H1 (cell line): ENCODE measurements at regions not wholly inside any gene's neighbourhood (a gene's known extent, or its start where the extent isn't known, plus 50 kb on each side); places are given as distances from the start of the nearest gene placed in this dataset.

Source experiments
- CTCF ChIA-PET: fragments of 300-600 bp; sonication (Branson Sonifier 250); formaldehyde crosslinking; loops from one replicate; lab custom pipeline; 2021; ENCODE audit not compliant: partially characterized antibody; lab: Charles Lee
- POLR2A ChIA-PET: fragments of 300-600 bp; sonication (Branson Sonifier 250); formaldehyde crosslinking; loops from one replicate; lab custom pipeline; 2021; ENCODE audit warnings: inconsistent platforms; ENCODE audit not compliant: partially characterized antibody; lab: Charles Lee
- DNase-seq, 2 experiments: peaks; one replicate each; pipeline versions ENCODE4 v3.0.0 to v3.0.0-alpha.2; 2010 to 2022; ENCODE audit warnings: low spot score in 2 of 2, low read depth in 1 of 2, mixed read lengths in 1 of 2
- FAIRE-seq: peaks from 2 replicates; lab custom pipeline; 2011; peaks lifted over from hg19 to GRCh38; lab: Jason Lieb, UNC
- H2AFZ ChIP-seq: 2 replicates; pipeline ENCODE4 v1.8.1; 2012; ENCODE audit warnings: low read length, inconsistent platforms
- H2AK5ac ChIP-seq: 2 replicates; pipeline ENCODE4 v1.6.1; 2013; ENCODE audit warnings: low read depth, low read length
- H2BK120ac ChIP-seq: replicated peaks from 2 replicates; pipeline ENCODE3; 2013; ENCODE audit warnings: low read depth, low read length, inconsistent platforms
- H2BK12ac ChIP-seq: 2 replicates; pipeline ENCODE4 v1.6.1; 2013; ENCODE audit warnings: low read depth, low read length
- H2BK15ac ChIP-seq: 2 replicates; pipeline ENCODE4 v1.6.1; 2013; ENCODE audit warnings: low read length
- H2BK20ac ChIP-seq: 2 replicates; pipeline ENCODE4 v1.6.1; 2013; ENCODE audit warnings: low read length
- H2BK5ac ChIP-seq: 2 replicates; pipeline ENCODE4 v1.6.1; 2013; ENCODE audit warnings: low read depth, low read length
- H3K14ac ChIP-seq: 2 replicates; pipeline ENCODE4 v1.6.1; 2013; ENCODE audit warnings: inconsistent platforms; ENCODE audit not compliant: insufficient read length
- H3K18ac ChIP-seq: 2 replicates; pipeline ENCODE4 v1.6.1; 2013; ENCODE audit warnings: low read length; ENCODE audit errors: extremely low read depth
- H3K23ac ChIP-seq: 2 replicates; pipeline ENCODE4 v1.6.1; 2013; ENCODE audit warnings: inconsistent platforms; ENCODE audit not compliant: insufficient read length
- H3K23me2 ChIP-seq: 2 replicates; pipeline ENCODE4 v1.6.1; 2013; ENCODE audit warnings: low read depth, low read length
- H3K27ac ChIP-seq: 2 replicates; pipeline ENCODE4 v1.6.1; 2011; ENCODE audit warnings: low read depth, low read length, inconsistent platforms
- H3K27me3 ChIP-seq, 4 experiments: replicated peaks in 1 of 4; 1 replicate in 1 of 4; 2 replicates in 3 of 4; pipeline versions ENCODE4 v1.6.1 to v1.8.1; 2011 to 2013; ENCODE audit warnings: low read length in 3 of 4, mild to moderate bottlenecking in 3 of 4, inconsistent platforms in 2 of 4, mixed read lengths in 2 of 4, moderate library complexity in 1 of 4; ENCODE audit not compliant: control insufficient read depth in 3 of 4, insufficient read depth in 3 of 4; ENCODE audit errors: extremely low read depth in 1 of 4
- H3K36me3 ChIP-seq, 4 experiments: 2 replicates each; pipeline versions ENCODE4 v1.6.1 to v1.8.1; 2011 to 2013; ENCODE audit warnings: mild to moderate bottlenecking in 4 of 4, low read length in 3 of 4, moderate library complexity in 2 of 4, control low read depth in 1 of 4, inconsistent platforms in 1 of 4; ENCODE audit not compliant: insufficient read depth in 4 of 4, control insufficient read depth in 2 of 4
- H3K4ac ChIP-seq: replicated peaks from 2 replicates; pipeline ENCODE3; 2013; ENCODE audit warnings: low read length, low read depth, mixed read lengths, inconsistent platforms; ENCODE audit not compliant: insufficient read length
- H3K4me1 ChIP-seq, 4 experiments: replicated peaks in 1 of 4; 1 replicate in 1 of 4; 2 replicates in 3 of 4; pipeline versions ENCODE4 v1.6.1 to v1.8.1; 2011 to 2013; ENCODE audit warnings: low read length in 3 of 4, inconsistent platforms in 2 of 4, mixed read lengths in 1 of 4; ENCODE audit not compliant: insufficient read depth in 4 of 4, control insufficient read depth in 3 of 4
- H3K4me2 ChIP-seq, 2 experiments: 2 replicates each; pipeline versions ENCODE4 v1.6.1 to v1.8.1; 2011 to 2013; ENCODE audit warnings: low read depth in 2 of 2, low read length in 2 of 2, control low read depth in 1 of 2, inconsistent platforms in 1 of 2, mild to moderate bottlenecking in 1 of 2; ENCODE audit not compliant: insufficient read depth in 1 of 2
- H3K4me3 ChIP-seq, 4 experiments: fragments of 200-600, 300-600 bp in 1 of 4; sonication (generic), shearing (Covaris generic), sonication (Bioruptor Twin) in 1 of 4; 2 replicates each; pipeline versions ENCODE4 v1.5.1 to v1.8.1; 2011 to 2016; ENCODE audit warnings: low read length in 4 of 4, low read depth in 3 of 4, control low read depth in 2 of 4, inconsistent platforms in 2 of 4, mild to moderate bottlenecking in 2 of 4, mixed read lengths in 1 of 4, moderate library complexity in 1 of 4; ENCODE audit not compliant: insufficient read depth in 2 of 4; ENCODE audit errors: extremely low read depth in 1 of 4
- H3K56ac ChIP-seq: replicated peaks from 2 replicates; pipeline ENCODE3; 2013; ENCODE audit warnings: low read depth, mild to moderate bottlenecking, mixed read lengths, low read length, inconsistent platforms; ENCODE audit not compliant: insufficient read length
- H3K79me1 ChIP-seq: 2 replicates; pipeline ENCODE4 v1.6.1; 2013; ENCODE audit warnings: low read depth, low read length, control low read depth
- H3K79me2 ChIP-seq, 2 experiments: 2 replicates each; pipeline versions ENCODE4 v1.6.1 to v1.8.1; 2012 to 2013; ENCODE audit warnings: low read length in 2 of 2, mild to moderate bottlenecking in 2 of 2, inconsistent platforms in 1 of 2; ENCODE audit not compliant: insufficient read depth in 2 of 2, control insufficient read depth in 1 of 2
- H3K9ac ChIP-seq, 4 experiments: replicated peaks in 1 of 4; 1 replicate in 1 of 4; 2 replicates in 3 of 4; pipeline versions ENCODE4 v1.6.1 to v1.8.1; 2011 to 2013; ENCODE audit warnings: low read depth in 3 of 4, low read length in 3 of 4, control low read depth in 2 of 4, mild to moderate bottlenecking in 2 of 4, moderate library complexity in 2 of 4, inconsistent platforms in 1 of 4; ENCODE audit errors: extremely low read depth in 1 of 4
- H3K9me3 ChIP-seq, 2 experiments: 2 replicates each; pipeline versions ENCODE4 v1.6.1 to v1.8.1; 2012 to 2013; ENCODE audit warnings: mild to moderate bottlenecking in 2 of 2, moderate library complexity in 2 of 2, control low read depth in 1 of 2, inconsistent platforms in 1 of 2, low read depth in 1 of 2, low read length in 1 of 2, mixed read lengths in 1 of 2; ENCODE audit not compliant: insufficient read depth in 2 of 2
- H4K20me1 ChIP-seq, 2 experiments: replicated peaks in 1 of 2; 2 replicates each; pipeline versions ENCODE3 to v1.8.1; 2011 to 2013; ENCODE audit warnings: inconsistent platforms in 2 of 2, low read length in 2 of 2, mild to moderate bottlenecking in 1 of 2; ENCODE audit not compliant: insufficient read depth in 2 of 2, control insufficient read depth in 1 of 2
- H4K5ac ChIP-seq: 2 replicates; pipeline ENCODE4 v1.6.1; 2013; ENCODE audit warnings: low read length, low read depth, mixed read lengths, inconsistent platforms; ENCODE audit not compliant: insufficient read length
- H4K8ac ChIP-seq: 2 replicates; pipeline ENCODE4 v1.8.0; 2013; ENCODE audit warnings: mild to moderate bottlenecking, moderate library complexity, low read length, inconsistent platforms; ENCODE audit not compliant: insufficient read depth; ENCODE audit errors: extremely low read depth
- H4K91ac ChIP-seq: replicated peaks from 2 replicates; pipeline ENCODE3; 2013; ENCODE audit warnings: low read length, mixed read lengths, inconsistent platforms; ENCODE audit not compliant: insufficient read length
- JUN ChIP-seq: IDR thresholded peaks from 2 replicates; pipeline ENCODE4 v1.6.1; 2011; ENCODE audit warnings: low read depth, mild to moderate bottlenecking, improper control_type of control experiment, low read length
- WGBS, 2 experiments: shearing (Covaris generic) in 1 of 2; methylation state at CpG; one replicate each; pipeline versions ENCODE4 v1.1.6 to v1.1.7; 2013 to 2015; ENCODE audit warnings: low lambda C conversion rate in 2 of 2, mixed read lengths in 2 of 2, inconsistent platforms in 1 of 2, low coverage in 1 of 2, missing lambda C conversion rate in 1 of 2; ENCODE audit not compliant: insufficient replicate concordance in 2 of 2, insufficient coverage in 1 of 2, insufficient read length in 1 of 2; ENCODE audit errors: extremely low coverage in 1 of 2, missing lambda C conversion rate in 1 of 2; 5-methylcytosine and 5-hydroxymethylcytosine counted together

DNA sequence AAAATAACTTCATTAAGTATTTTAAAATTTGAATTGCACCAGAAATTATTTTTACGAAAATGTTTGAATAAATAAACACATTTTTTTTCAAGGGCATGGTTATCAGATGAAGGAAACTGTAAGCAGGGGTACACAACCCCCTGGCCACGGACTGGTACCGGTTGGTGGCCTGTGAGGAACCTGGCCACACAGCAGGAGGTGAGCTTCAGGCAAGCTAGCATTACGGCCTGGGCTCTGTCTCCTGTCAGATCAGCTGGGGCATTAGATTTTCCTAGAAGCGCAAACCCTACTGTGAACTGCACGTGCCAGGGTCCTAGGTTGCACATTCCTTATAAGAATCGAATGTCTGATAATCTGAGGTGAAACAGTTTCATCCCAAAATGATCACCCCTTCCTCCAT lies 1499.7 kb upstream of the AGA start:
- H3K18ac ChIP-seq: no peak overlapping the region
- no peak overlapping the region for H4K5ac ChIP-seq
- FAIRE-seq: no peak
- no peaks in the 10 kb centered on the region for H3K36me3 ChIP-seq
- no peak overlapping the region for H3K4me2 ChIP-seq
- H4K8ac ChIP-seq: no peak overlapping the region
- no peak overlapping the region for H3K4me3 ChIP-seq
- no peak overlapping the region for H2AFZ ChIP-seq
- H2BK12ac ChIP-seq: no peak overlapping the region
- H3K79me1 ChIP-seq: no peaks in the 10 kb centered on the region
- no peak overlapping the region for H4K91ac ChIP-seq
- H2BK5ac ChIP-seq: no peak overlapping the region
- ChIA-PET POLR2A (no interaction called here), CTCF (no interaction called here)
- no peak overlapping the region for H2BK120ac ChIP-seq
- no peaks in the 10 kb centered on the region; the same call in 1 of the 2 replicates for H3K23me2 ChIP-seq
- H2BK15ac ChIP-seq: no peak overlapping the region
- no peak overlapping the region for H3K23ac ChIP-seq
- DNase-seq: no peak
- H3K9ac ChIP-seq: no peak overlapping the region
- H3K9me3 ChIP-seq: no peaks in the 10 kb centered on the region
- no peak overlapping the region for H3K56ac ChIP-seq
- 70% methylated on average over 7 of the region's 7 CpGs; no CpG with 5 or more reads in 1 of the 2 experiments for WGBS, 2 experiments
- H3K27ac ChIP-seq: no peak overlapping the region
- no peaks in the 10 kb centered on the region for H3K79me2 ChIP-seq
- H3K4ac ChIP-seq: no peak overlapping the region
- H4K20me1 ChIP-seq: no peaks in the 10 kb centered on the region
- no peak overlapping the region for H3K14ac ChIP-seq
- H2BK20ac ChIP-seq: no peak overlapping the region
- no peaks in the 10 kb centered on the region for H3K4me1 ChIP-seq
- no peak overlapping the region for H2AK5ac ChIP-seq
- no peaks in the 10 kb centered on the region for H3K27me3 ChIP-seq
- no peak for TF ChIP-seq JUN
